ENCODE measurements at regions not wholly inside any gene's neighbourhood (a gene's known extent, or its start where the extent isn't known, plus 50 kb on each side); places are given as distances from the start of the nearest gene placed in this dataset.

GRCh38 chr5:15383469-15383868 lies 116.5 kb upstream of the FBXL7 start:
- DNase-seq (ENCODE audit: low spot score), result no peak
- peak in 1 of 2 donors; percentile 44 for TF ChIP-seq CTCF (IDR thresholded peaks at IDR 0.05)
- no peaks in the 10 kb centered on the region for H3K9me3 ChIP-seq

GRCh38 chr5:15383021-15383420 lies 117.0 kb upstream of the FBXL7 start:
- TF ChIP-seq CTCF (IDR thresholded peaks at IDR 0.05), result no peak
- no peaks in the 10 kb centered on the region for H3K27me3 ChIP-seq
- no peaks in the 10 kb centered on the region for H3K4me1 ChIP-seq
- H3K27ac ChIP-seq, result no peak overlapping the region
- no peaks in the 10 kb centered on the region for H3K9me3 ChIP-seq
- no peak for DNase-seq (ENCODE audit: low spot score)
- no peak overlapping the region for H3K4me3 ChIP-seq
- H3K36me3 ChIP-seq, result no peaks in the 10 kb centered on the region

More at GRCh38 chr5:15383469-15383868, 116.5 kb upstream of the FBXL7 start:
- Histone ChIP-seq H3K36me3 (no peaks in the 10 kb centered on the region), H3K27me3 (no peaks in the 10 kb centered on the region), H3K4me3 (no peak overlapping the region), H3K27ac (no peak overlapping the region), H3K4me1 (no peaks in the 10 kb centered on the region)

GRCh38 chr5:15377573-15378340 lies 122.2 kb upstream of the FBXL7 start:
- no peak for DNase-seq (ENCODE audit: low spot score)
- no peak overlapping the region for H3K4me3 ChIP-seq
- no peaks in the 10 kb centered on the region for H3K27me3 ChIP-seq
- no peaks in the 10 kb centered on the region for H3K9me3 ChIP-seq
- no peaks in the 10 kb centered on the region for H3K4me1 ChIP-seq
- H3K36me3 ChIP-seq, result no peaks in the 10 kb centered on the region
- TF ChIP-seq CTCF (IDR thresholded peaks at IDR 0.05), result no peak
- no peak overlapping the region for H3K27ac ChIP-seq

GRCh38 chr5:15376803-15377202 lies 123.2 kb upstream of the FBXL7 start:
- Histone ChIP-seq H3K4me3 (no peak overlapping the region), H3K27me3 (no peaks in the 10 kb centered on the region), H3K4me1 (no peaks in the 10 kb centered on the region), H3K27ac (no peak overlapping the region), H3K9me3 (no peaks in the 10 kb centered on the region), H3K36me3 (no peaks in the 10 kb centered on the region)
- DNase-seq (ENCODE audit: low spot score), result no peak
- TF ChIP-seq CTCF (IDR thresholded peaks at IDR 0.05), result no peak

- H3K4me1 ChIP-seq, result no peaks in the 10 kb centered on the region
- no peak overlapping the region for H3K4me3 ChIP-seq
- H3K27ac ChIP-seq, result no peak overlapping the region
- H3K27me3 ChIP-seq, result no peaks in the 10 kb centered on the region
- no peaks in the 10 kb centered on the region for H3K9me3 ChIP-seq
- no peak for DNase-seq (ENCODE audit: low spot score)
- no peaks in the 10 kb centered on the region for H3K36me3 ChIP-seq
- no peak for TF ChIP-seq CTCF (IDR thresholded peaks at IDR 0.05)
These were observed 123.9 kb upstream of the FBXL7 start for GRCh38 chr5:15376088-15376487.

GRCh38 chr5:15375559-15375958 lies 124.4 kb upstream of the FBXL7 start:
- no peaks in the 10 kb centered on the region for H3K4me1 ChIP-seq
- TF ChIP-seq CTCF (IDR thresholded peaks at IDR 0.05), result no peak

More at GRCh38 chr5:15375559-15375958, 124.4 kb upstream of the FBXL7 start:
- H3K9me3 ChIP-seq, result no peaks in the 10 kb centered on the region
- no peak overlapping the region for H3K4me3 ChIP-seq
- H3K27ac ChIP-seq, result no peak overlapping the region
- DNase-seq (ENCODE audit: low spot score), result no peak
- H3K27me3 ChIP-seq, result no peaks in the 10 kb centered on the region
- no peaks in the 10 kb centered on the region for H3K36me3 ChIP-seq

Measured in right atrium auricular region (tissue), 2 donors.